Activated CD8-positive, alpha-beta memory T cell treated with anti-CD3 and anti-CD28 coated beads, Interleukin-2, amount 50 U/mL, for 48 hours (primary cell): ENCODE measurements at regions not wholly inside any gene's neighbourhood (a gene's known extent, or its start where the extent isn't known, plus 50 kb on each side); places are given as distances from the start of the nearest gene placed in this dataset.

Experiments
- DNase-seq: peaks from one replicate; pipeline ENCODE4 v3.0.0-alpha.2; 2020

GRCh38 chr3:101081446-101081845, 88.2 kb upstream of the ABI3BP start:
- no peak for DNase-seq

GRCh38 chr3:101077361-101078011, 84.3 kb upstream of the ABI3BP start:
- DNase-seq, result no peak

- DNase-seq, result no peak
Observed at GRCh38 chr3:101074518-101074917, 81.3 kb upstream of the ABI3BP start.

- no peak for DNase-seq
Observed at GRCh38 chr3:101072300-101072699, 79.1 kb upstream of the ABI3BP start.

- DNase-seq, result no peak
Observed at GRCh38 chr3:101070799-101071121, 77.5 kb upstream of the ABI3BP start.

- peak; percentile 80 for DNase-seq
Observed at GRCh38 chr3:101069901-101070798, 76.9 kb upstream of the ABI3BP start.

- no peak for DNase-seq
Observed at GRCh38 chr3:101068876-101069606, 75.8 kb upstream of the ABI3BP start.

- no peak for DNase-seq
Observed at GRCh38 chr3:101066711-101067129, 73.5 kb upstream of the ABI3BP start.

GRCh38 chr3:101065962-101066361, 72.7 kb upstream of the ABI3BP start:
- DNase-seq, result no peak

GRCh38 chr3:101063401-101063800, 70.2 kb upstream of the ABI3BP start:
- DNase-seq, result no peak

GRCh38 chr3:101061312-101061711, 68.1 kb upstream of the ABI3BP start:
- DNase-seq, result no peak

GRCh38 chr3:101050866-101051265, 57.6 kb upstream of the ABI3BP start:
- DNase-seq, result no peak

GRCh38 chr3:101050046-101050445, 56.8 kb upstream of the ABI3BP start:
- no peak for DNase-seq

GRCh38 chr3:101049532-101049931, 56.3 kb upstream of the ABI3BP start:
- no peak for DNase-seq

GRCh38 chr3:101043687-101044078, 50.5 kb upstream of the ABI3BP start:
- DNase-seq, result no peak

GRCh38 chr3:101042996-101043686, 49.9 kb upstream of the ABI3BP start:
- DNase-seq, result no peak
